ENCODE measurements at regions not wholly inside any gene's neighbourhood (a gene's known extent, or its start where the extent isn't known, plus 50 kb on each side); places are given as distances from the start of the nearest gene placed in this dataset.

- Histone ChIP-seq H3K4me2 (ENCODE audit: low read depth, low read length) (no peak overlapping the region), H3K14ac (replicated peaks; ENCODE audit: low read depth, low read length) (no peak overlapping the region), H4K20me1 (ENCODE audit: insufficient read depth, low read length) (no peaks in the 10 kb centered on the region), H2BK120ac (ENCODE audit: low read depth, low read length) (no peak overlapping the region), H3K79me1 (ENCODE audit: low read depth in 1 of 2, low read length in 2 of 2) (no peaks in the 10 kb centered on the region), H3K56ac (ENCODE audit: extremely low read depth, insufficient read depth, low read length) (no peak overlapping the region), H3K4me3 (ENCODE audit: insufficient read depth, low read depth, low read length) (no peak overlapping the region), H2AFZ (replicated peaks; ENCODE audit: low read length, poor library complexity) (no peak overlapping the region), H4K8ac (ENCODE audit: low read depth in 2 of 2, low read length in 2 of 2) (no peak overlapping the region), H3K9me3 (ENCODE audit: control insufficient read depth, insufficient read depth, low read length) (no peaks in the 10 kb centered on the region; the same call in 1 of the 2 replicates), H3K36me3 (ENCODE audit: control insufficient read depth, insufficient read depth, low read length) (no peaks in the 10 kb centered on the region), H3K23ac (ENCODE audit: low read depth, low read length) (no peak overlapping the region), H3K27me3 (ENCODE audit: control insufficient read depth, insufficient read depth, low read length) (no peaks in the 10 kb centered on the region), H3K4ac (ENCODE audit: low read depth, low read length) (no peak overlapping the region), H2BK5ac (ENCODE audit: low read depth, low read length, poor library complexity, severe bottlenecking) (no peak overlapping the region), H4K91ac (ENCODE audit: insufficient read depth, low read depth, low read length) (no peak overlapping the region), H3K18ac (ENCODE audit: low read depth, low read length) (no peak overlapping the region), H2BK15ac (ENCODE audit: low read depth, low read length) (no peak overlapping the region), H3K9ac (ENCODE audit: low read depth, low read length) (no peak overlapping the region), H3K4me1 (ENCODE audit: control insufficient read depth, insufficient read depth, low read length) (no peaks in the 10 kb centered on the region), H2AK9ac (replicated peaks; ENCODE audit: low read depth, low read length, poor library complexity) (no peak overlapping the region), H3K9me1 (ENCODE audit: insufficient read depth, low read length) (no peaks in the 10 kb centered on the region), H3K27ac (ENCODE audit: insufficient read depth, low read length) (no peak overlapping the region), H2AK5ac (ENCODE audit: low read depth, low read length) (no peak overlapping the region), H2BK20ac (ENCODE audit: low read depth, low read length) (no peak overlapping the region), H4K5ac (ENCODE audit: low read depth, low read length) (no peak overlapping the region)
- CTCF ChIA-PET: no interaction called here
- WGBS, 2 experiments (ENCODE audit: extremely low coverage in 2 of 2, insufficient read length in 1 of 2): 40% methylated on average over 1 of the region's 5 CpGs; no CpG with 5 or more reads in 1 of the 2 experiments
- dilution Hi-C loops (cut with HindIII; ENCODE audit: low sequenced_read_pairs, unreplicated experiment) (no loop called here), in situ Hi-C loops (cut with MboI; ENCODE audit: low sequenced_read_pairs) (no loop called here), intact Hi-C loops (cut with micrococcal nuclease) (no loop called here)
- POLR2A ChIA-PET (ENCODE audit: unreplicated experiment): no interaction called here
- DNase-seq (no peak), ATAC-seq (ENCODE audit: low read depth) (no peak)
- TF ChIP-seq FOS (IDR thresholded peaks at IDR 0.05; ENCODE audit: low read depth, low read length): no peak
- TF ChIP-seq, protein P1, sequence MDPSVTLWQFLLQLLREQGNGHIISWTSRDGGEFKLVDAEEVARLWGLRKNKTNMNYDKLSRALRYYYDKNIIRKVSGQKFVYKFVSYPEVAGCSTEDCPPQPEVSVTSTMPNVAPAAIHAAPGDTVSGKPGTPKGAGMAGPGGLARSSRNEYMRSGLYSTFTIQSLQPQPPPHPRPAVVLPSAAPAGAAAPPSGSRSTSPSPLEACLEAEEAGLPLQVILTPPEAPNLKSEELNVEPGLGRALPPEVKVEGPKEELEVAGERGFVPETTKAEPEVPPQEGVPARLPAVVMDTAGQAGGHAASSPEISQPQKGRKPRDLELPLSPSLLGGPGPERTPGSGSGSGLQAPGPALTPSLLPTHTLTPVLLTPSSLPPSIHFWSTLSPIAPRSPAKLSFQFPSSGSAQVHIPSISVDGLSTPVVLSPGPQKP (IDR thresholded peaks at IDR 0.05; ENCODE audit: borderline replicate concordance, low read depth, low read length): no peak
- BruUV-seq (replicated peaks): no TSS peak
These were observed 576.6 kb downstream of the ADGRL2 start for GRCh38 chr1:82377201-82377884.
